Calu3 (cell line): ENCODE measurements at regions not wholly inside any gene's neighbourhood (a gene's known extent, or its start where the extent isn't known, plus 50 kb on each side); places are given as distances from the start of the nearest gene placed in this dataset.
"Not testable (repeated sequence)": the region's sequence is repeated elsewhere in the genome, so short reads cannot be mapped to it uniquely, and the experiment has no call there.

ENCODE experiments used
- BruUV-seq: library from RNA; stranded (reverse); fragments of 400-500 nt; replicated peaks from 2 replicates; lab custom pipeline; 2021; lab: Mats Ljungman, UMichigan
- CTCF ChIA-PET: fragments of 300-600 bp; sonication (Branson Sonifier 250); formaldehyde crosslinking; loops from one replicate; lab custom pipeline; 2022; ENCODE audit warnings: antibody characterized with exemption; lab: Charles Lee
- DNase-seq: peaks from one replicate; pipeline ENCODE4 v3.0.0; 2022
- H3K27ac Mint-ChIP-seq: one replicate; pipeline ENCODE4 v1.8.0; 2022; ENCODE audit warnings: mixed read lengths; ENCODE audit not compliant: unreplicated experiment
- H3K27me3 Mint-ChIP-seq: one replicate; pipeline ENCODE4 v1.8.0; 2022; ENCODE audit warnings: mixed read lengths; ENCODE audit not compliant: unreplicated experiment
- H3K36me3 Mint-ChIP-seq: one replicate; pipeline ENCODE4 v1.8.0; 2022; ENCODE audit warnings: mild to moderate bottlenecking, moderate library complexity, mixed read lengths; ENCODE audit not compliant: insufficient read depth, unreplicated experiment
- H3K4me1 Mint-ChIP-seq: one replicate; pipeline ENCODE4 v1.8.0; 2022; ENCODE audit warnings: mild to moderate bottlenecking, low read depth, mixed read lengths; ENCODE audit not compliant: unreplicated experiment
- H3K4me3 Mint-ChIP-seq: one replicate; pipeline ENCODE4 v1.8.0; 2022; ENCODE audit warnings: mild to moderate bottlenecking, low read depth, moderate library complexity, mixed read lengths; ENCODE audit not compliant: unreplicated experiment
- H3K9me3 Mint-ChIP-seq: one replicate; pipeline ENCODE4 v1.8.0; 2022; ENCODE audit warnings: low read depth, mixed read lengths; ENCODE audit not compliant: unreplicated experiment
- CTCF ChIP-seq: fragments of 200-600 bp; IDR thresholded peaks from one replicate; pipeline ENCODE4 v1.8.0; 2022; ENCODE audit warnings: antibody characterized with exemption; ENCODE audit not compliant: unreplicated experiment
- intact Hi-C: fragments of 100-400 bp; cut with micrococcal nuclease; formaldehyde crosslinking; loops from one replicate; pipeline ENCODE4 v1.10.0; 2022; ENCODE audit not compliant: unreplicated experiment

- intact Hi-C loops = no loop called here
- TF ChIP-seq CTCF = no peak
- BruUV-seq = no TSS peak
Measured at GRCh38 chr5:96320797-96321196, 112.3 kb downstream of the PCSK1 start.

GRCh38 chr5:96319981-96320739 lies 112.9 kb downstream of the PCSK1 start:
- H3K36me3 Mint-ChIP-seq, H3K27ac Mint-ChIP-seq, H3K4me3 Mint-ChIP-seq, intact Hi-C loops, DNase-seq, H3K9me3 Mint-ChIP-seq, H3K27me3 Mint-ChIP-seq, BruUV-seq: not testable (repeated sequence)
- CTCF ChIA-PET = interaction anchor here (0.5 to 1.0 kb wide), 4 partner anchors 21 to 580 kb away, joined by 3 to 8 read pairs (median 6); no protein-coding TSS in a partner anchor
- H3K4me1 Mint-ChIP-seq = peaks cover 15% of the 10 kb centered on the region

More at GRCh38 chr5:96320797-96321196, 112.3 kb downstream of the PCSK1 start:
- Mint-ChIP-seq H3K9me3 (no peaks in the 10 kb centered on the region), H3K4me1 (peaks cover 16% of the 10 kb centered on the region), H3K27ac (no peak overlapping the region), H3K4me3 (no peak overlapping the region), H3K36me3 (no peaks in the 10 kb centered on the region), H3K27me3 (no peaks in the 10 kb centered on the region)
- DNase-seq = no peak
- CTCF ChIA-PET = interaction anchor here (0.7 kb wide), 1 partner anchor 150 kb away, joined by 8 read pairs; no protein-coding TSS in a partner anchor

- no peak overlapping the region for H3K4me3 Mint-ChIP-seq
- intact Hi-C loops = no loop called here
- peaks cover under 1% of the 10 kb centered on the region for H3K4me1 Mint-ChIP-seq
- CTCF ChIA-PET = interaction anchor here (0.6 kb wide), 1 partner anchor 269 kb away, joined by 8 read pairs; no protein-coding TSS in a partner anchor
- H3K36me3 Mint-ChIP-seq = no peaks in the 10 kb centered on the region
- TF ChIP-seq CTCF = no peak
- DNase-seq = no peak
- BruUV-seq = no TSS peak
- no peak overlapping the region for H3K27ac Mint-ChIP-seq
- H3K27me3 Mint-ChIP-seq = no peaks in the 10 kb centered on the region
- no peaks in the 10 kb centered on the region for H3K9me3 Mint-ChIP-seq
Measured at GRCh38 chr5:96318569-96319110, 114.4 kb downstream of the PCSK1 start.

- TF ChIP-seq CTCF = no peak
- no TSS peak for BruUV-seq
- intact Hi-C loops = no loop called here
Measured at GRCh38 chr5:96317945-96318344, 115.1 kb downstream of the PCSK1 start.

More at GRCh38 chr5:96317945-96318344, 115.1 kb downstream of the PCSK1 start:
- CTCF ChIA-PET = interaction anchor here (1.1 kb wide), 1 partner anchor 252 kb away, joined by 3 read pairs; no protein-coding TSS in a partner anchor
- Mint-ChIP-seq H3K27me3 (no peaks in the 10 kb centered on the region), H3K4me3 (no peak overlapping the region), H3K9me3 (no peaks in the 10 kb centered on the region), H3K36me3 (no peaks in the 10 kb centered on the region), H3K4me1 (no peaks in the 10 kb centered on the region), H3K27ac (no peak overlapping the region)
- no peak for DNase-seq
